IMR-90 (cell line): ENCODE measurements at regions not wholly inside any gene's neighbourhood (a gene's known extent, or its start where the extent isn't known, plus 50 kb on each side); places are given as distances from the start of the nearest gene placed in this dataset.

Experiments used
- ATAC-seq: fragments of 200-7000 bp; cut with Tn5 transposase; 2 replicates; pipeline ENCODE4 v1.9.1; 2020; ENCODE audit warnings: low read depth, mild to moderate bottlenecking, moderate library complexity
- BruUV-seq: library from RNA; stranded (reverse); fragments of 400-500 nt; replicated peaks from 2 replicates; lab custom pipeline; 2021; lab: Mats Ljungman, UMichigan
- CTCF ChIA-PET: fragments of 300-600 bp; formaldehyde crosslinking; extraction: SDS; loops from one replicate; lab custom pipeline; 2021; ENCODE audit warnings: antibody characterized with exemption; lab: Yijun Ruan, JAX
- POLR2A ChIA-PET: fragments of 300-600 bp; sonication (Branson Sonifier 250); formaldehyde crosslinking; loops from one replicate; lab custom pipeline; 2022; ENCODE audit warnings: antibody characterized with exemption; ENCODE audit not compliant: unreplicated experiment; lab: Charles Lee
- DNase-seq: peaks from one replicate; pipeline ENCODE4 v3.0.0; 2013
- H2AFZ ChIP-seq: replicated peaks from 2 replicates; pipeline ENCODE3; 2013; ENCODE audit warnings: low read length, mild to moderate bottlenecking; ENCODE audit not compliant: poor library complexity
- H2AK5ac ChIP-seq: 2 replicates; pipeline ENCODE4 v1.6.1; 2013; ENCODE audit warnings: low read depth, low read length, inconsistent platforms
- H2AK9ac ChIP-seq: replicated peaks from 2 replicates; pipeline ENCODE3; 2013; ENCODE audit warnings: mild to moderate bottlenecking, low read depth, low read length, moderate library complexity; ENCODE audit not compliant: poor library complexity
- H2BK120ac ChIP-seq: 2 replicates; pipeline ENCODE4 v1.6.1; 2013; ENCODE audit warnings: low read depth, low read length, inconsistent platforms
- H2BK15ac ChIP-seq: 3 replicates; pipeline ENCODE4 v1.6.1; 2013; ENCODE audit warnings: low read depth, low read length, inconsistent platforms
- H2BK20ac ChIP-seq: 2 replicates; pipeline ENCODE4 v1.6.1; 2013; ENCODE audit warnings: low read depth, mild to moderate bottlenecking, inconsistent platforms, low read length, moderate library complexity
- H2BK5ac ChIP-seq: 2 replicates; pipeline ENCODE4 v1.6.1; 2013; ENCODE audit warnings: mild to moderate bottlenecking, low read depth, low read length, inconsistent platforms; ENCODE audit not compliant: poor library complexity, severe bottlenecking
- H3K14ac ChIP-seq: replicated peaks from 2 replicates; pipeline ENCODE4 v1.6.1; 2013; ENCODE audit warnings: low read depth, low read length, inconsistent platforms
- H3K18ac ChIP-seq: 2 replicates; pipeline ENCODE4 v1.6.1; 2013; ENCODE audit warnings: low read depth, low read length, control low read depth
- H3K23ac ChIP-seq: 2 replicates; pipeline ENCODE4 v1.6.1; 2013; ENCODE audit warnings: low read depth, low read length, inconsistent platforms
- H3K27ac ChIP-seq: 2 replicates; pipeline ENCODE4 v1.5.1; 2013; ENCODE audit warnings: mild to moderate bottlenecking, control low read depth, low read length; ENCODE audit not compliant: insufficient read depth
- H3K27me3 ChIP-seq: 2 replicates; pipeline ENCODE4 v1.6.1; 2013; ENCODE audit warnings: low read length; ENCODE audit not compliant: control insufficient read depth, insufficient read depth
- H3K36me3 ChIP-seq: 2 replicates; pipeline ENCODE4 v1.6.1; 2013; ENCODE audit warnings: low read length, mixed read lengths; ENCODE audit not compliant: control insufficient read depth, insufficient read depth
- H3K4ac ChIP-seq: 2 replicates; pipeline ENCODE4 v1.6.1; 2013; ENCODE audit warnings: low read depth, low read length, inconsistent platforms
- H3K4me1 ChIP-seq: 2 replicates; pipeline ENCODE4 v1.6.1; 2013; ENCODE audit warnings: low read length, mixed read lengths; ENCODE audit not compliant: control insufficient read depth, insufficient read depth
- H3K4me2 ChIP-seq: 2 replicates; pipeline ENCODE4 v1.6.1; 2013; ENCODE audit warnings: low read depth, mild to moderate bottlenecking, control low read depth, low read length, moderate library complexity
- H3K4me3 ChIP-seq: 2 replicates; pipeline ENCODE4 v1.5.1; 2013; ENCODE audit warnings: low read depth, mild to moderate bottlenecking, control low read depth, low read length, moderate library complexity; ENCODE audit not compliant: insufficient read depth
- H3K56ac ChIP-seq: 2 replicates; pipeline ENCODE4 v1.6.1; 2013; ENCODE audit warnings: low read length, inconsistent platforms; ENCODE audit not compliant: insufficient read depth; ENCODE audit errors: extremely low read depth
- H3K79me1 ChIP-seq, 2 experiments: 2 replicates each; pipeline ENCODE4 v1.6.1; 2013; ENCODE audit warnings: low read length in 2 of 2, inconsistent platforms in 1 of 2, low read depth in 1 of 2
- H3K9ac ChIP-seq: 2 replicates; pipeline ENCODE4 v1.6.1; 2013; ENCODE audit warnings: low read depth, low read length, control low read depth
- H3K9me1 ChIP-seq: 2 replicates; pipeline ENCODE4 v1.6.1; 2013; ENCODE audit warnings: low read length, inconsistent platforms; ENCODE audit not compliant: insufficient read depth
- H3K9me3 ChIP-seq: 2 replicates; pipeline ENCODE4 v1.6.1; 2013; ENCODE audit warnings: low read length; ENCODE audit not compliant: control insufficient read depth, insufficient read depth
- H4K20me1 ChIP-seq: 2 replicates; pipeline ENCODE4 v1.6.1; 2013; ENCODE audit warnings: low read length, inconsistent platforms; ENCODE audit not compliant: insufficient read depth
- H4K5ac ChIP-seq: 2 replicates; pipeline ENCODE4 v1.6.1; 2013; ENCODE audit warnings: mild to moderate bottlenecking, low read depth, low read length, control low read depth
- H4K8ac ChIP-seq, 2 experiments: 2 replicates each; pipeline ENCODE4 v1.6.1; 2013; ENCODE audit warnings: low read depth in 2 of 2, low read length in 2 of 2, control low read depth in 1 of 2, inconsistent platforms in 1 of 2
- H4K91ac ChIP-seq: 2 replicates; pipeline ENCODE4 v1.6.1; 2013; ENCODE audit warnings: low read depth, low read length, inconsistent platforms; ENCODE audit not compliant: insufficient read depth
- BHLHE40 ChIP-seq: fragments of 150-350 bp; IDR thresholded peaks from 2 replicates; pipeline ENCODE4 v1.6.1; 2016; ENCODE audit warnings: mild to moderate bottlenecking, low read depth, low read length
- CEBPB ChIP-seq: IDR thresholded peaks from 2 replicates; pipeline ENCODE4 v1.6.1; 2012; ENCODE audit warnings: low read depth, low read length, improper control_type of control experiment
- CHD1 ChIP-seq: IDR thresholded peaks from 2 replicates; pipeline ENCODE4 v1.6.1; 2012; ENCODE audit warnings: low read depth, low read length, improper control_type of control experiment
- CTCF ChIP-seq: conservative IDR thresholded peaks from 2 replicates; pipeline ENCODE4 v1.5.1; 2012; ENCODE audit warnings: mild to moderate bottlenecking, low read depth, low read length, improper control_type of control experiment
- ELK1 ChIP-seq: fragments of 150-350 bp; IDR thresholded peaks from 2 replicates; pipeline ENCODE4 v1.6.1; 2016; ENCODE audit warnings: low read depth, mild to moderate bottlenecking, low read length, moderate library complexity, borderline replicate concordance
- FOS ChIP-seq: fragments of 150-350 bp; IDR thresholded peaks from 2 replicates; pipeline ENCODE4 v1.6.1; 2016; ENCODE audit warnings: low read depth, low read length
- MAFK ChIP-seq: IDR thresholded peaks from 2 replicates; pipeline ENCODE4 v1.6.1; 2012; ENCODE audit warnings: low read depth, low read length, improper control_type of control experiment
- MAZ ChIP-seq: IDR thresholded peaks from 2 replicates; pipeline ENCODE4 v1.6.1; 2012; ENCODE audit warnings: low read depth, mild to moderate bottlenecking, low read length, improper control_type of control experiment, moderate library complexity, borderline replicate concordance
- MXI1 ChIP-seq: IDR thresholded peaks from 2 replicates; pipeline ENCODE4 v1.6.1; 2012; ENCODE audit warnings: low read depth, mild to moderate bottlenecking, low read length, moderate library complexity, borderline replicate concordance
- NFE2L2 ChIP-seq: fragments of 150-350 bp; IDR thresholded peaks from 2 replicates; pipeline ENCODE4 v1.6.1; 2016; ENCODE audit warnings: low read depth, mild to moderate bottlenecking, low read length
- POLR2A ChIP-seq: IDR thresholded peaks from 2 replicates; pipeline ENCODE4 v1.6.1; 2012; ENCODE audit warnings: mild to moderate bottlenecking, low read depth, low read length
- RCOR1 ChIP-seq: IDR thresholded peaks from 2 replicates; pipeline ENCODE4 v1.6.1; 2012; ENCODE audit warnings: mild to moderate bottlenecking, low read length, improper control_type of control experiment; ENCODE audit not compliant: insufficient replicate concordance
- USF2 ChIP-seq: fragments of 150-350 bp; IDR thresholded peaks from 2 replicates; pipeline ENCODE4 v1.6.1; 2017; ENCODE audit warnings: mild to moderate bottlenecking, antibody characterized with exemption, low read length, low read depth
- WGBS, 2 experiments: methylation state at CpG; one replicate each; pipeline versions ENCODE4 v1.1.5 to v1.1.7; 2013; ENCODE audit warnings: missing lambda C conversion rate in 2 of 2; ENCODE audit not compliant: insufficient read length in 1 of 2; ENCODE audit errors: extremely low coverage in 2 of 2; 5-methylcytosine and 5-hydroxymethylcytosine counted together
- dilution Hi-C: fragments of 300-500 bp; cut with HindIII; formaldehyde crosslinking; loops from one replicate; pipeline ENCODE4 v1.14.3; 2018; ENCODE audit warnings: low sequenced_read_pairs; ENCODE audit not compliant: unreplicated experiment
- in situ Hi-C: fragments of 300-500 bp; cut with MboI; formaldehyde crosslinking; loops from 3 replicates; pipeline ENCODE4 v1.14.3; 2019; ENCODE audit warnings: low sequenced_read_pairs, inconsistent platforms, mixed read lengths
- intact Hi-C: fragments of 100-400 bp; cut with micrococcal nuclease; formaldehyde crosslinking; loops from 2 replicates; pipeline ENCODE4 v1.10.0; 2022

- no peak overlapping the region for H2AK9ac ChIP-seq
- peaks cover 26% of the 10 kb centered on the region for H3K9me3 ChIP-seq
- DNase-seq (no peak), ATAC-seq (no peak)
- H3K4ac ChIP-seq: no peak overlapping the region
- no peak overlapping the region for H2BK15ac ChIP-seq
- POLR2A ChIA-PET: no interaction called here
- no peak overlapping the region for H3K4me3 ChIP-seq
- H2BK120ac ChIP-seq: no peak overlapping the region
- dilution Hi-C loops: no loop called here
- no peak overlapping the region for H3K23ac ChIP-seq
- no peaks in the 10 kb centered on the region for H3K36me3 ChIP-seq
- in situ Hi-C loops: no loop called here
- H3K4me2 ChIP-seq: no peak overlapping the region
- H2AK5ac ChIP-seq: no peak overlapping the region
- no peak overlapping the region for H3K27ac ChIP-seq
- CTCF ChIA-PET: no interaction called here
- H4K91ac ChIP-seq: no peak overlapping the region
- no peak overlapping the region for H2AFZ ChIP-seq
- H2BK20ac ChIP-seq: no peak overlapping the region
- H3K18ac ChIP-seq: no peak overlapping the region
- no peaks in the 10 kb centered on the region for H3K27me3 ChIP-seq
- H3K79me1 ChIP-seq: no peaks in the 10 kb centered on the region
- H3K9me1 ChIP-seq: no peaks in the 10 kb centered on the region
- no peak overlapping the region for H4K5ac ChIP-seq
- no peaks in the 10 kb centered on the region for H3K4me1 ChIP-seq
- H2BK5ac ChIP-seq: no peak overlapping the region
- H3K56ac ChIP-seq: no peak overlapping the region
- no CpG with 5 or more reads among the region's 3 CpGs for WGBS, 2 experiments
- H4K20me1 ChIP-seq: no peaks in the 10 kb centered on the region
- H4K8ac ChIP-seq: no peak overlapping the region
- BruUV-seq: no TSS peak
- no peak for TF ChIP-seq BHLHE40
- no peak for TF ChIP-seq FOS
- no peak for TF ChIP-seq CTCF
- no peak for TF ChIP-seq MXI1
- no peak for TF ChIP-seq POLR2A
- no peak for TF ChIP-seq CEBPB
- TF ChIP-seq RCOR1: no peak
- no peak for TF ChIP-seq MAZ
- no peak for TF ChIP-seq CHD1
- no peak for TF ChIP-seq MAFK
- no peak for TF ChIP-seq USF2
- TF ChIP-seq ELK1: no peak
- no peak for TF ChIP-seq NFE2L2
- intact Hi-C loops: no loop called here
- no peak overlapping the region for H3K9ac ChIP-seq
- no peak overlapping the region for H3K14ac ChIP-seq
Measured at GRCh38 chr5:3742750-3743149, 147.1 kb downstream of the IRX1 start.
